Prostate gland (tissue), 2 donors: ENCODE measurements at regions not wholly inside any gene's neighbourhood (a gene's known extent, or its start where the extent isn't known, plus 50 kb on each side); places are given as distances from the start of the nearest gene placed in this dataset.

Source experiments
- CTCF ChIP-seq, 4 experiments: fragments of 200-600 bp in 2 of 4; fragments of 450-650 bp in 2 of 4; sonication (generic) in 2 of 4; IDR thresholded peaks; 1 replicate in 3 of 4; 2 replicates in 1 of 4; pipeline ENCODE4 v1.5.1; 2016 to 2019; ENCODE audit warnings: antibody characterized with exemption in 4 of 4, mild to moderate bottlenecking in 2 of 4, moderate library complexity in 2 of 4
- POLR2A ChIP-seq: fragments of 450-650 bp; IDR thresholded peaks from one replicate; pipeline ENCODE4 v1.6.1; 2016; ENCODE audit warnings: antibody characterized with exemption, mild to moderate bottlenecking
- POLR2AphosphoS5 ChIP-seq: sonication (generic); formaldehyde crosslinking; IDR thresholded peaks from one replicate; pipeline ENCODE4 v1.6.1; 2017; ENCODE audit warnings: antibody characterized with exemption

GRCh38 chr12:73124480-73124879 lies 852.3 kb downstream of the TRHDE start:
- TF ChIP-seq POLR2A (no peak), CTCF (IDR thresholded peaks at IDR 0.05) (no peak), POLR2AphosphoS5 (no peak)
